ENCODE measurements at regions not wholly inside any gene's neighbourhood (a gene's known extent, or its start where the extent isn't known, plus 50 kb on each side); places are given as distances from the start of the nearest gene placed in this dataset.

GRCh38 chr2:41579806-41580205 lies 468.0 kb upstream of the PKDCC start:
- H2AFZ ChIP-seq (ENCODE audit: low read depth): no peak overlapping the region
- no peaks in the 10 kb centered on the region for H3K4me1 ChIP-seq (ENCODE audit: low read depth, poor library complexity, severe bottlenecking)
- no peaks in the 10 kb centered on the region for H3K79me2 ChIP-seq (ENCODE audit: insufficient read depth, low read depth)
- H4K20me1 ChIP-seq (ENCODE audit: insufficient read depth): no peaks in the 10 kb centered on the region
- no peaks in the 10 kb centered on the region for H3K27me3 ChIP-seq (ENCODE audit: insufficient read depth, low read depth)
- no peak overlapping the region for H3K9ac ChIP-seq
- H3K4me2 ChIP-seq: no peak overlapping the region
- H3K27ac ChIP-seq: no peak overlapping the region
- H3K4me3 ChIP-seq (IDR thresholded peaks at IDR 0.05; ENCODE audit: insufficient read depth, low read depth, low read length): no peak overlapping the region
- no peak for TF ChIP-seq CTCF (conservative IDR thresholded peaks at IDR 0.05; ENCODE audit: low read depth, low read length)
- no peaks in the 10 kb centered on the region for H3K36me3 ChIP-seq (ENCODE audit: insufficient read depth)

DNA sequence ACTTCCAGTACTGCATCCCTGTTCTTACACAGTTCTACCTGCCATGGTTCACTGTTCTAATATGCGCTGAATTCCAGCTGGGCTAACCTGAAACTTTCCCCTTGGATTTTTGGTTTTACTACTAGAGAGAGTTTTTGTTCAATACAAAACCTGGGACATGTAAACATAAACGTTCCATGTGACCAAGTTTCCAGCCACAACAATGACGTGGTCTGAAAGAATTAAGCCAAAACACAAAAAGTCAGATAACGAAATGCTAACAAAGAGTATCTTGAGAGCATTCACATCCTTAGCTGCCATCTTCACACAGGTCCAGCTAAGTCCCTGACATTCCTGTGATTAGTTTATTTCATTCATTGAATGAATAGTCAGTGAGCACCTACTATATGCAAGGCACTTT lies 467.0 kb upstream of the PKDCC start:
- Histone ChIP-seq H4K20me1 (ENCODE audit: insufficient read depth) (no peaks in the 10 kb centered on the region), H3K4me2 (no peak overlapping the region), H3K9ac (no peak overlapping the region), H3K79me2 (ENCODE audit: insufficient read depth, low read depth) (no peaks in the 10 kb centered on the region), H3K27me3 (ENCODE audit: insufficient read depth, low read depth) (no peaks in the 10 kb centered on the region), H3K27ac (no peak overlapping the region), H3K4me1 (ENCODE audit: low read depth, poor library complexity, severe bottlenecking) (no peaks in the 10 kb centered on the region), H2AFZ (ENCODE audit: low read depth) (no peak overlapping the region), H3K36me3 (ENCODE audit: insufficient read depth) (no peaks in the 10 kb centered on the region), H3K4me3 (IDR thresholded peaks at IDR 0.05; ENCODE audit: insufficient read depth, low read depth, low read length) (no peak overlapping the region)
- TF ChIP-seq CTCF (conservative IDR thresholded peaks at IDR 0.05; ENCODE audit: low read depth, low read length): no peak

- H3K79me2 ChIP-seq (ENCODE audit: insufficient read depth, low read depth): no peaks in the 10 kb centered on the region
- no peak overlapping the region for H3K27ac ChIP-seq
- no peaks in the 10 kb centered on the region for H3K27me3 ChIP-seq (ENCODE audit: insufficient read depth, low read depth)
- H3K36me3 ChIP-seq (ENCODE audit: insufficient read depth): no peaks in the 10 kb centered on the region
- H3K4me1 ChIP-seq (ENCODE audit: low read depth, poor library complexity, severe bottlenecking): no peaks in the 10 kb centered on the region
- TF ChIP-seq CTCF (conservative IDR thresholded peaks at IDR 0.05; ENCODE audit: low read depth, low read length): no peak
- no peak overlapping the region for H3K4me2 ChIP-seq
- H3K4me3 ChIP-seq (IDR thresholded peaks at IDR 0.05; ENCODE audit: insufficient read depth, low read depth, low read length): no peak overlapping the region
- H3K9ac ChIP-seq: no peak overlapping the region
- H4K20me1 ChIP-seq (ENCODE audit: insufficient read depth): no peaks in the 10 kb centered on the region
- no peak overlapping the region for H2AFZ ChIP-seq (ENCODE audit: low read depth)
Measured at GRCh38 chr2:41595240-41595639, 452.6 kb upstream of the PKDCC start.

- H3K4me2 ChIP-seq: no peak overlapping the region
- TF ChIP-seq CTCF (conservative IDR thresholded peaks at IDR 0.05; ENCODE audit: low read depth, low read length): no peak
- no peak overlapping the region for H3K27ac ChIP-seq
- no peak overlapping the region for H3K9ac ChIP-seq
- H3K4me3 ChIP-seq (IDR thresholded peaks at IDR 0.05; ENCODE audit: insufficient read depth, low read depth, low read length): no peak overlapping the region
- H3K4me1 ChIP-seq (ENCODE audit: low read depth, poor library complexity, severe bottlenecking): no peaks in the 10 kb centered on the region
- H2AFZ ChIP-seq (ENCODE audit: low read depth): no peak overlapping the region
- no peaks in the 10 kb centered on the region for H3K36me3 ChIP-seq (ENCODE audit: insufficient read depth)
- no peaks in the 10 kb centered on the region for H3K79me2 ChIP-seq (ENCODE audit: insufficient read depth, low read depth)
- no peaks in the 10 kb centered on the region for H4K20me1 ChIP-seq (ENCODE audit: insufficient read depth)
- H3K27me3 ChIP-seq (ENCODE audit: insufficient read depth, low read depth): no peaks in the 10 kb centered on the region
Measured at GRCh38 chr2:41597680-41598079, 450.1 kb upstream of the PKDCC start.
